H1 (cell line): ENCODE measurements at regions not wholly inside any gene's neighbourhood (a gene's known extent, or its start where the extent isn't known, plus 50 kb on each side); places are given as distances from the start of the nearest gene placed in this dataset.

Source experiments
- CTCF ChIA-PET: fragments of 300-600 bp; sonication (Branson Sonifier 250); formaldehyde crosslinking; loops from one replicate; lab custom pipeline; 2021; ENCODE audit not compliant: partially characterized antibody; lab: Charles Lee
- POLR2A ChIA-PET: fragments of 300-600 bp; sonication (Branson Sonifier 250); formaldehyde crosslinking; loops from one replicate; lab custom pipeline; 2021; ENCODE audit warnings: inconsistent platforms; ENCODE audit not compliant: partially characterized antibody; lab: Charles Lee
- DNase-seq, 2 experiments: peaks; one replicate each; pipeline versions ENCODE4 v3.0.0 to v3.0.0-alpha.2; 2010 to 2022; ENCODE audit warnings: low spot score in 2 of 2, low read depth in 1 of 2, mixed read lengths in 1 of 2
- FAIRE-seq: peaks from 2 replicates; lab custom pipeline; 2011; peaks lifted over from hg19 to GRCh38; lab: Jason Lieb, UNC
- H2AFZ ChIP-seq: 2 replicates; pipeline ENCODE4 v1.8.1; 2012; ENCODE audit warnings: low read length, inconsistent platforms
- H2AK5ac ChIP-seq: 2 replicates; pipeline ENCODE4 v1.6.1; 2013; ENCODE audit warnings: low read depth, low read length
- H2BK120ac ChIP-seq: replicated peaks from 2 replicates; pipeline ENCODE3; 2013; ENCODE audit warnings: low read depth, low read length, inconsistent platforms
- H2BK12ac ChIP-seq: 2 replicates; pipeline ENCODE4 v1.6.1; 2013; ENCODE audit warnings: low read depth, low read length
- H2BK15ac ChIP-seq: 2 replicates; pipeline ENCODE4 v1.6.1; 2013; ENCODE audit warnings: low read length
- H2BK20ac ChIP-seq: 2 replicates; pipeline ENCODE4 v1.6.1; 2013; ENCODE audit warnings: low read length
- H2BK5ac ChIP-seq: 2 replicates; pipeline ENCODE4 v1.6.1; 2013; ENCODE audit warnings: low read depth, low read length
- H3K14ac ChIP-seq: 2 replicates; pipeline ENCODE4 v1.6.1; 2013; ENCODE audit warnings: inconsistent platforms; ENCODE audit not compliant: insufficient read length
- H3K18ac ChIP-seq: 2 replicates; pipeline ENCODE4 v1.6.1; 2013; ENCODE audit warnings: low read length; ENCODE audit errors: extremely low read depth
- H3K23ac ChIP-seq: 2 replicates; pipeline ENCODE4 v1.6.1; 2013; ENCODE audit warnings: inconsistent platforms; ENCODE audit not compliant: insufficient read length
- H3K23me2 ChIP-seq: 2 replicates; pipeline ENCODE4 v1.6.1; 2013; ENCODE audit warnings: low read depth, low read length
- H3K27ac ChIP-seq: 2 replicates; pipeline ENCODE4 v1.6.1; 2011; ENCODE audit warnings: low read depth, low read length, inconsistent platforms
- H3K27me3 ChIP-seq, 4 experiments: replicated peaks in 1 of 4; 1 replicate in 1 of 4; 2 replicates in 3 of 4; pipeline versions ENCODE4 v1.6.1 to v1.8.1; 2011 to 2013; ENCODE audit warnings: low read length in 3 of 4, mild to moderate bottlenecking in 3 of 4, inconsistent platforms in 2 of 4, mixed read lengths in 2 of 4, moderate library complexity in 1 of 4; ENCODE audit not compliant: control insufficient read depth in 3 of 4, insufficient read depth in 3 of 4; ENCODE audit errors: extremely low read depth in 1 of 4
- H3K36me3 ChIP-seq, 4 experiments: 2 replicates each; pipeline versions ENCODE4 v1.6.1 to v1.8.1; 2011 to 2013; ENCODE audit warnings: mild to moderate bottlenecking in 4 of 4, low read length in 3 of 4, moderate library complexity in 2 of 4, control low read depth in 1 of 4, inconsistent platforms in 1 of 4; ENCODE audit not compliant: insufficient read depth in 4 of 4, control insufficient read depth in 2 of 4
- H3K4ac ChIP-seq: replicated peaks from 2 replicates; pipeline ENCODE3; 2013; ENCODE audit warnings: low read length, low read depth, mixed read lengths, inconsistent platforms; ENCODE audit not compliant: insufficient read length
- H3K4me1 ChIP-seq, 4 experiments: replicated peaks in 1 of 4; 1 replicate in 1 of 4; 2 replicates in 3 of 4; pipeline versions ENCODE4 v1.6.1 to v1.8.1; 2011 to 2013; ENCODE audit warnings: low read length in 3 of 4, inconsistent platforms in 2 of 4, mixed read lengths in 1 of 4; ENCODE audit not compliant: insufficient read depth in 4 of 4, control insufficient read depth in 3 of 4
- H3K4me2 ChIP-seq, 2 experiments: 2 replicates each; pipeline versions ENCODE4 v1.6.1 to v1.8.1; 2011 to 2013; ENCODE audit warnings: low read depth in 2 of 2, low read length in 2 of 2, control low read depth in 1 of 2, inconsistent platforms in 1 of 2, mild to moderate bottlenecking in 1 of 2; ENCODE audit not compliant: insufficient read depth in 1 of 2
- H3K4me3 ChIP-seq, 4 experiments: fragments of 200-600, 300-600 bp in 1 of 4; sonication (generic), shearing (Covaris generic), sonication (Bioruptor Twin) in 1 of 4; 2 replicates each; pipeline versions ENCODE4 v1.5.1 to v1.8.1; 2011 to 2016; ENCODE audit warnings: low read length in 4 of 4, low read depth in 3 of 4, control low read depth in 2 of 4, inconsistent platforms in 2 of 4, mild to moderate bottlenecking in 2 of 4, mixed read lengths in 1 of 4, moderate library complexity in 1 of 4; ENCODE audit not compliant: insufficient read depth in 2 of 4; ENCODE audit errors: extremely low read depth in 1 of 4
- H3K56ac ChIP-seq: replicated peaks from 2 replicates; pipeline ENCODE3; 2013; ENCODE audit warnings: low read depth, mild to moderate bottlenecking, mixed read lengths, low read length, inconsistent platforms; ENCODE audit not compliant: insufficient read length
- H3K79me1 ChIP-seq: 2 replicates; pipeline ENCODE4 v1.6.1; 2013; ENCODE audit warnings: low read depth, low read length, control low read depth
- H3K79me2 ChIP-seq, 2 experiments: 2 replicates each; pipeline versions ENCODE4 v1.6.1 to v1.8.1; 2012 to 2013; ENCODE audit warnings: low read length in 2 of 2, mild to moderate bottlenecking in 2 of 2, inconsistent platforms in 1 of 2; ENCODE audit not compliant: insufficient read depth in 2 of 2, control insufficient read depth in 1 of 2
- H3K9ac ChIP-seq, 4 experiments: replicated peaks in 1 of 4; 1 replicate in 1 of 4; 2 replicates in 3 of 4; pipeline versions ENCODE4 v1.6.1 to v1.8.1; 2011 to 2013; ENCODE audit warnings: low read depth in 3 of 4, low read length in 3 of 4, control low read depth in 2 of 4, mild to moderate bottlenecking in 2 of 4, moderate library complexity in 2 of 4, inconsistent platforms in 1 of 4; ENCODE audit errors: extremely low read depth in 1 of 4
- H3K9me3 ChIP-seq, 2 experiments: 2 replicates each; pipeline versions ENCODE4 v1.6.1 to v1.8.1; 2012 to 2013; ENCODE audit warnings: mild to moderate bottlenecking in 2 of 2, moderate library complexity in 2 of 2, control low read depth in 1 of 2, inconsistent platforms in 1 of 2, low read depth in 1 of 2, low read length in 1 of 2, mixed read lengths in 1 of 2; ENCODE audit not compliant: insufficient read depth in 2 of 2
- H4K20me1 ChIP-seq, 2 experiments: replicated peaks in 1 of 2; 2 replicates each; pipeline versions ENCODE3 to v1.8.1; 2011 to 2013; ENCODE audit warnings: inconsistent platforms in 2 of 2, low read length in 2 of 2, mild to moderate bottlenecking in 1 of 2; ENCODE audit not compliant: insufficient read depth in 2 of 2, control insufficient read depth in 1 of 2
- H4K5ac ChIP-seq: 2 replicates; pipeline ENCODE4 v1.6.1; 2013; ENCODE audit warnings: low read length, low read depth, mixed read lengths, inconsistent platforms; ENCODE audit not compliant: insufficient read length
- H4K8ac ChIP-seq: 2 replicates; pipeline ENCODE4 v1.8.0; 2013; ENCODE audit warnings: mild to moderate bottlenecking, moderate library complexity, low read length, inconsistent platforms; ENCODE audit not compliant: insufficient read depth; ENCODE audit errors: extremely low read depth
- H4K91ac ChIP-seq: replicated peaks from 2 replicates; pipeline ENCODE3; 2013; ENCODE audit warnings: low read length, mixed read lengths, inconsistent platforms; ENCODE audit not compliant: insufficient read length
- BACH1 ChIP-seq: IDR thresholded peaks from 2 replicates; pipeline ENCODE4 v1.6.1; 2012; ENCODE audit warnings: low read length, improper control_type of control experiment
- CHD1 ChIP-seq: IDR thresholded peaks from 2 replicates; pipeline ENCODE4 v1.6.1; 2012; ENCODE audit warnings: low read depth, low read length, improper control_type of control experiment
- GTF2F1 ChIP-seq: IDR thresholded peaks from 2 replicates; pipeline ENCODE4 v1.6.1; 2012; ENCODE audit warnings: low read depth, low read length, improper control_type of control experiment, borderline replicate concordance
- JUND ChIP-seq: IDR thresholded peaks from 2 replicates; pipeline ENCODE4 v1.6.1; 2011; ENCODE audit warnings: mild to moderate bottlenecking, improper control_type of control experiment, low read length
- POLR2AphosphoS5 ChIP-seq: IDR thresholded peaks from 2 replicates; pipeline ENCODE4 v1.6.1; 2011; ENCODE audit warnings: low read depth, low read length
- RFX5 ChIP-seq: IDR thresholded peaks from 2 replicates; pipeline ENCODE4 v1.6.1; 2011; ENCODE audit warnings: low read depth, low read length, improper control_type of control experiment, borderline replicate concordance
- TAF7 ChIP-seq: optimal IDR thresholded peaks from 2 replicates; pipeline ENCODE3; 2011; ENCODE audit warnings: low read depth, mild to moderate bottlenecking, inconsistent platforms, low read length, moderate library complexity, borderline replicate concordance
- TCF12 ChIP-seq: IDR thresholded peaks from 2 replicates; pipeline ENCODE4 v1.6.1; 2011; ENCODE audit warnings: low read depth, mild to moderate bottlenecking, low read length
- YY1 ChIP-seq: IDR thresholded peaks from 2 replicates; pipeline ENCODE4 v1.6.1; 2011; ENCODE audit warnings: low read depth, mild to moderate bottlenecking, low read length
- WGBS, 2 experiments: shearing (Covaris generic) in 1 of 2; methylation state at CpG; one replicate each; pipeline versions ENCODE4 v1.1.6 to v1.1.7; 2013 to 2015; ENCODE audit warnings: low lambda C conversion rate in 2 of 2, mixed read lengths in 2 of 2, inconsistent platforms in 1 of 2, low coverage in 1 of 2, missing lambda C conversion rate in 1 of 2; ENCODE audit not compliant: insufficient replicate concordance in 2 of 2, insufficient coverage in 1 of 2, insufficient read length in 1 of 2; ENCODE audit errors: extremely low coverage in 1 of 2, missing lambda C conversion rate in 1 of 2; 5-methylcytosine and 5-hydroxymethylcytosine counted together
- TF ChIP-seq, protein P1 (sequence below): IDR thresholded peaks from 2 replicates; pipeline ENCODE4 v1.6.1; 2012; ENCODE audit warnings: inconsistent platforms

DNA sequence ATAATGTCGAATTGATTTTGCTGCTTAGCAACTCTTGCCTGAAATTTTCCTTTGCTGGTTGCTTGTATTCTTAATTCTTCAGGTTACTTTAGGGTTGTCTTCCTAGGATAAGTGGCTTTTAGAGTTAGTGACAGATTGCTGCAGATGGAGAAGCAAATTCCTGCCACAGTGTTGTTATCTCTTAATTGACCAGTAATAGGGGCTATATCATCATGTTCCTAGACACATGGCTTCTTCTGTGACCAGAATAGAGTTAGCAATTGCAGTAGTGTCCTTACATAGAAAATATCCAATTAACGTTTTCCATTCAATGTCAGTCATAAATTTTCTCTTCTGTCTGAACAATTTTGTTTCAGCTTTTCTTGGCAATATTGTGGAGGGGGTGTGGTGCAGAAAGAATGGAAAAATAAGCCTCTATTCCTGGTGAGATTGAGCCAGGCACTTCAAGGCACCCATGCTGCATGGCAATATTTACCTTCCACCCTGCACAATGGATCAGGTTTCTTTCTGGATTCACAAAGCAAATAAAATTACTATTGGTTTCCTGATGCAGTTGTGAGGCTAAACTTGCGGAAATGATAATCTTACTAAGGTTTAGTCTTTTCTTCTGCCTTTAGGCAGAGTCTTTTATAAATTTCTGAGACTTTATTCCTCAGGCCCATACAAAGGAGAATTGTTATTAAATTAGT is 1481.5 kb downstream of the EFNA5 start:
- DNase-seq: no peak
- Histone ChIP-seq H3K23ac (no peak overlapping the region), H2BK20ac (no peak overlapping the region), H3K4me2 (no peak overlapping the region), H4K91ac (no peak overlapping the region), H2AK5ac (no peak overlapping the region), H4K8ac (no peak overlapping the region), H2AFZ (peak overlapping the region; percentile 12; the same call in 1 of the 2 replicates), H3K18ac (no peak overlapping the region), H3K23me2 (no peaks in the 10 kb centered on the region), H2BK120ac (no peak overlapping the region), H4K20me1 (no peaks in the 10 kb centered on the region), H3K56ac (no peak overlapping the region), H2BK15ac (no peak overlapping the region), H3K36me3 (no peaks in the 10 kb centered on the region), H3K4me1 (no peaks in the 10 kb centered on the region), H3K27me3 (no peaks in the 10 kb centered on the region), H3K4me3 (no peak overlapping the region), H3K79me2 (no peaks in the 10 kb centered on the region), H3K4ac (no peak overlapping the region), H3K9ac (no peak overlapping the region), H4K5ac (no peak overlapping the region), H2BK5ac (no peak overlapping the region), H2BK12ac (no peak overlapping the region), H3K27ac (no peak overlapping the region), H3K14ac (no peak overlapping the region), H3K79me1 (no peaks in the 10 kb centered on the region), H3K9me3 (no peaks in the 10 kb centered on the region)
- CTCF ChIA-PET: no interaction called here
- POLR2A ChIA-PET: no interaction called here
- FAIRE-seq: no peak
- no peak for TF ChIP-seq JUND
- no peak for TF ChIP-seq TAF7
- TF ChIP-seq BACH1: no peak
- TF ChIP-seq CHD1: no peak
- no peak for TF ChIP-seq GTF2F1
- no peak for TF ChIP-seq TCF12
- no peak for TF ChIP-seq YY1
- no peak for TF ChIP-seq RFX5
- TF ChIP-seq POLR2AphosphoS5: no peak
- TF ChIP-seq, protein P1, sequence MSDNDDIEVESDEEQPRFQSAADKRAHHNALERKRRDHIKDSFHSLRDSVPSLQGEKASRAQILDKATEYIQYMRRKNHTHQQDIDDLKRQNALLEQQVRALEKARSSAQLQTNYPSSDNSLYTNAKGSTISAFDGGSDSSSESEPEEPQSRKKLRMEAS: no peak
- WGBS, 2 experiments: 92% methylated on average over 3 of the region's 3 CpGs; no CpG with 5 or more reads in 1 of the 2 experiments
